Body of pancreas (tissue), 4 donors: ENCODE measurements at regions not wholly inside any gene's neighbourhood (a gene's known extent, or its start where the extent isn't known, plus 50 kb on each side); places are given as distances from the start of the nearest gene placed in this dataset.

Experiments used
- ATAC-seq: fragments of 150-250 bp; one replicate; pipeline ENCODE4 v1.9.1; 2016
- DNase-seq, 4 donors: peaks; one replicate each; pipeline ENCODE4 v3.0.0-alpha.2; 2019
- H3K27ac ChIP-seq, 4 donors: fragments of 200-600 bp; sonication (generic); 1 replicate in 3 of 4; 2 replicates in 1 of 4; pipeline versions ENCODE4 v1.5.1 to v1.6.1; 2016 to 2019; ENCODE audit warnings: mild to moderate bottlenecking in 1 of 4, mixed read lengths in 1 of 4, moderate library complexity in 1 of 4
- H3K27me3 ChIP-seq, 2 donors: fragments of 200-600 bp; sonication (generic); one replicate each; pipeline ENCODE4 v1.6.0; 2016; ENCODE audit warnings: mild to moderate bottlenecking in 1 of 2
- H3K36me3 ChIP-seq, 2 donors: fragments of 200-600 bp; sonication (generic); replicated peaks in 1 of 2; 2 replicates each; pipeline ENCODE4 v1.5.1; 2016; ENCODE audit warnings: low read depth in 2 of 2; ENCODE audit not compliant: insufficient read depth in 1 of 2
- H3K4me1 ChIP-seq: fragments of 200-600 bp; sonication (generic); one replicate; pipeline ENCODE4 v1.6.0; 2016
- H3K4me3 ChIP-seq, 2 donors: fragments of 200-600 bp; sonication (generic); 1 replicate in 1 of 2; 2 replicates in 1 of 2; pipeline ENCODE4 v1.5.1; 2016 to 2019
- H3K9me3 ChIP-seq, 3 donors: fragments of 200-600 bp; sonication (generic); 1 replicate in 2 of 3; 2 replicates in 1 of 3; pipeline ENCODE4 v1.5.1; 2016
- POLR2A ChIP-seq, 3 donors: fragments of 450-650 bp; IDR thresholded peaks; one replicate each; pipeline ENCODE4 v1.6.1; 2016; ENCODE audit warnings: antibody characterized with exemption in 3 of 3, mild to moderate bottlenecking in 2 of 3
- WGBS, 2 donors: methylation state at CpG; one replicate each; pipeline ENCODE4 v1.1.5; 2017; 5-methylcytosine and 5-hydroxymethylcytosine counted together
- intact Hi-C: fragments of 100-400 bp; cut with DNase I; formaldehyde crosslinking; loops from one replicate; pipeline ENCODE4 v1.15.1; 2023
- TF ChIP-seq, protein P1 (sequence below), 7 experiments: fragments of 450-650 bp in 4 of 7; fragments of 200-600 bp in 3 of 7; sonication (generic) in 3 of 7; IDR thresholded peaks; one replicate each; pipeline ENCODE4 v1.5.1; 2016 to 2019; ENCODE audit warnings: antibody characterized with exemption in 7 of 7

- no peak for ATAC-seq
- no peak for DNase-seq
- H3K27me3 ChIP-seq, result no peaks in the 10 kb centered on the region
- H3K36me3 ChIP-seq, result no peaks in the 10 kb centered on the region
- H3K9me3 ChIP-seq, result no peaks in the 10 kb centered on the region
- intact Hi-C loops, result no loop called here
- H3K4me1 ChIP-seq, result no peaks in the 10 kb centered on the region
- no peak overlapping the region for H3K27ac ChIP-seq
- H3K4me3 ChIP-seq, result no peak overlapping the region
- TF ChIP-seq POLR2A (IDR thresholded peaks at IDR 0.05), result no peak
- TF ChIP-seq, protein P1, sequence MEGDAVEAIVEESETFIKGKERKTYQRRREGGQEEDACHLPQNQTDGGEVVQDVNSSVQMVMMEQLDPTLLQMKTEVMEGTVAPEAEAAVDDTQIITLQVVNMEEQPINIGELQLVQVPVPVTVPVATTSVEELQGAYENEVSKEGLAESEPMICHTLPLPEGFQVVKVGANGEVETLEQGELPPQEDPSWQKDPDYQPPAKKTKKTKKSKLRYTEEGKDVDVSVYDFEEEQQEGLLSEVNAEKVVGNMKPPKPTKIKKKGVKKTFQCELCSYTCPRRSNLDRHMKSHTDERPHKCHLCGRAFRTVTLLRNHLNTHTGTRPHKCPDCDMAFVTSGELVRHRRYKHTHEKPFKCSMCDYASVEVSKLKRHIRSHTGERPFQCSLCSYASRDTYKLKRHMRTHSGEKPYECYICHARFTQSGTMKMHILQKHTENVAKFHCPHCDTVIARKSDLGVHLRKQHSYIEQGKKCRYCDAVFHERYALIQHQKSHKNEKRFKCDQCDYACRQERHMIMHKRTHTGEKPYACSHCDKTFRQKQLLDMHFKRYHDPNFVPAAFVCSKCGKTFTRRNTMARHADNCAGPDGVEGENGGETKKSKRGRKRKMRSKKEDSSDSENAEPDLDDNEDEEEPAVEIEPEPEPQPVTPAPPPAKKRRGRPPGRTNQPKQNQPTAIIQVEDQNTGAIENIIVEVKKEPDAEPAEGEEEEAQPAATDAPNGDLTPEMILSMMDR (IDR thresholded peaks at IDR 0.05), result no peak
Measured at GRCh38 chr3:89964347-89964746, 856.9 kb downstream of the EPHA3 start.

- no peaks in the 10 kb centered on the region for H3K9me3 ChIP-seq
- no peak overlapping the region for H3K27ac ChIP-seq
- DNase-seq (no peak), ATAC-seq (no peak)
- 46 to 59% methylated on average over 5 of the region's 5 CpGs for WGBS, 2 donors
- no peak overlapping the region for H3K4me3 ChIP-seq
- intact Hi-C loops, result no loop called here
- H3K4me1 ChIP-seq, result no peaks in the 10 kb centered on the region
- TF ChIP-seq, protein P1 (IDR thresholded peaks at IDR 0.05), result no peak
- no peak for TF ChIP-seq POLR2A (IDR thresholded peaks at IDR 0.05)
- no peaks in the 10 kb centered on the region for H3K36me3 ChIP-seq
- no peaks in the 10 kb centered on the region for H3K27me3 ChIP-seq
Measured at GRCh38 chr3:89966877-89967665, 859.6 kb downstream of the EPHA3 start.

- Histone ChIP-seq H3K27me3 (no peaks in the 10 kb centered on the region), H3K27ac (no peak overlapping the region), H3K36me3 (no peaks in the 10 kb centered on the region), H3K9me3 (no peaks in the 10 kb centered on the region), H3K4me3 (no peak overlapping the region), H3K4me1 (no peaks in the 10 kb centered on the region)
- 61 to 64% methylated on average over 2 of the region's 2 CpGs for WGBS, 2 donors
- ATAC-seq, result no peak
- no peak for DNase-seq
- intact Hi-C loops, result no loop called here
- no peak for TF ChIP-seq POLR2A (IDR thresholded peaks at IDR 0.05)
- TF ChIP-seq, protein P1 (IDR thresholded peaks at IDR 0.05), result no peak
Measured at GRCh38 chr3:89971329-89971728, 863.9 kb downstream of the EPHA3 start.

DNA sequence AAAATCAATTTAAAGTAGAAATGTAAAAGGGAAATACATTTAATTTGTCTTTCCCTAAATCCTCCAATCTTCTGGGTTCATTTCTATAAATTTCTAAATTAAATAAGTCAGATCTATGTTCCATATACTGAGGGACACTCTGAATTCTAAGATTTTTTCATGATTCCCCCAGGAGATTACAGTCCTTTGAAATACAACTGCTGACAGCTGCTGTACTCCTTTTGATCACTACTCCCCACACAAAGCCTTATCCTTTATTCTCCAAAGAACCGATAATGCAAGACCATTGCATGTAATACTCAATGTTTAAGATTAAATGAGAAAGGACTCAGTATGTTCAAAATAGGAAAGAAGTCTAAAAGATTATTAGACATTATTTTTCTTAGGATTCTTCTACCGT lies 865.7 kb downstream of the EPHA3 start:
- H3K4me3 ChIP-seq, result no peak overlapping the region
- intact Hi-C loops, result no loop called here
- no peak for ATAC-seq
- 64 to 72% methylated on average over 2 of the region's 2 CpGs for WGBS, 2 donors
- H3K36me3 ChIP-seq, result no peaks in the 10 kb centered on the region
- no peaks in the 10 kb centered on the region for H3K9me3 ChIP-seq
- H3K27me3 ChIP-seq, result no peaks in the 10 kb centered on the region
- no peak for TF ChIP-seq POLR2A (IDR thresholded peaks at IDR 0.05)
- TF ChIP-seq, protein P1 (IDR thresholded peaks at IDR 0.05), result no peak
- no peak for DNase-seq
- H3K4me1 ChIP-seq, result no peaks in the 10 kb centered on the region
- H3K27ac ChIP-seq, result no peak overlapping the region

DNA sequence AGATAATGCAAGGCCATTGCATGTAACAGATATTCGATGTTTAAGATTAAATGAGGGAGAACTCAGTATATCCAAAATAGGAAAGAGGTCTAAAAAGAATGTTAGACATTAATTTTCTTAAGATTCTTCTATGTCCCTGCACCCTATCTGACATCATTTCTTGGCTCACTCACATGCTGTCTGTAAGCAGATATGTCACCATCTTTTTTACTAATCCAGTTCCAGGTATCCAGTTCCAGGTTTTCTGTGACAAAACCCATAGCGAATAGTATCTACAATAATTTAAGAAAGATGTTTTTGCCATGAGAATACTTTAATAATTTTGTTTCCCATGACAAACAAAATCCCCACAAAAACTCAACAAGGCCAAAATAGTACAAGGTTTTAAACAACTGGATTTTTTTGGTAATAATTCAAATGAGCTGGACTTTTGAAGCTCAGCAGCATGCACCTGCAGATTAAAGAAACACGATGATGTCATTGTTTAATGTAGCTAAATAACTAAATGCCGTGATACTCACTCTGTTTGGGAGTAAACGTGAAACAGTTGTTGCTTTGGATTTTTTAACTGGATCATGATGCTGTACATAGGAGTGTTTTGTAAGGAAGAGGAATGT lies 867.6 kb downstream of the EPHA3 start:
- WGBS, 2 donors, result 45 to 59% methylated on average over 5 of the region's 5 CpGs

More for the DNA sequence above, 867.6 kb downstream of the EPHA3 start:
- no peak overlapping the region for H3K4me3 ChIP-seq
- intact Hi-C loops, result no loop called here
- DNase-seq (no peak), ATAC-seq (no peak)
- no peaks in the 10 kb centered on the region for H3K36me3 ChIP-seq
- H3K9me3 ChIP-seq, result no peaks in the 10 kb centered on the region
- no peak overlapping the region for H3K27ac ChIP-seq
- no peaks in the 10 kb centered on the region for H3K27me3 ChIP-seq
- H3K4me1 ChIP-seq, result no peaks in the 10 kb centered on the region
- no peak for TF ChIP-seq POLR2A (IDR thresholded peaks at IDR 0.05)
- TF ChIP-seq, protein P1 (IDR thresholded peaks at IDR 0.05), result no peak
